HG03575 (cell line): ENCODE measurements at regions not wholly inside any gene's neighbourhood (a gene's known extent, or its start where the extent isn't known, plus 50 kb on each side); places are given as distances from the start of the nearest gene placed in this dataset.

ENCODE experiments used
- ATAC-seq: cut with Tn5 transposase; IDR thresholded peaks from one replicate; pipeline ENCODE4 v1.9.1; 2021; ENCODE audit not compliant: unreplicated experiment, insufficient number of reproducible peaks, low FRiP score; ENCODE audit errors: extremely low read depth

DNA sequence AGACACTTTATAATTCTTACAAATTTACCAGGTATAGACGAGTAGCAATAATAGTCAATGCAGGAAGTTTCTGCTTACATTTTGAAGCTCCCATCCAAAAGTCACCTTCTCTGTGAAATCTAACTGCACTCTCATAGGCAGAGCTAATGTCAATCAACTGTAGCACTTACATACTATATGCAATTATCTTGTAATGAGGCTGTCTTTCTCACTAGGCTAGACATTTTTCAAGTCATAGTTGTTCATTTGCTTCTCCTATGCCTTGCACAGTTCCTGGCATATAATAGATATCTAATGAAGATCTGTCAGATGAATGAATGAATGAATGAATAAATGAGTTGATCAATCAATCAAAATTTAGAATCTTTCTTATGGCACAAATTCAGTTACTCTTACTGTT, 273.0 kb upstream of the DAB1 start:
- ATAC-seq, result no peak

- ATAC-seq, result no peak
These were observed 272.2 kb upstream of the DAB1 start for GRCh38 chr1:57696043-57696442.

GRCh38 chr1:57686306-57686705, 262.4 kb upstream of the DAB1 start:
- no peak for ATAC-seq

DNA sequence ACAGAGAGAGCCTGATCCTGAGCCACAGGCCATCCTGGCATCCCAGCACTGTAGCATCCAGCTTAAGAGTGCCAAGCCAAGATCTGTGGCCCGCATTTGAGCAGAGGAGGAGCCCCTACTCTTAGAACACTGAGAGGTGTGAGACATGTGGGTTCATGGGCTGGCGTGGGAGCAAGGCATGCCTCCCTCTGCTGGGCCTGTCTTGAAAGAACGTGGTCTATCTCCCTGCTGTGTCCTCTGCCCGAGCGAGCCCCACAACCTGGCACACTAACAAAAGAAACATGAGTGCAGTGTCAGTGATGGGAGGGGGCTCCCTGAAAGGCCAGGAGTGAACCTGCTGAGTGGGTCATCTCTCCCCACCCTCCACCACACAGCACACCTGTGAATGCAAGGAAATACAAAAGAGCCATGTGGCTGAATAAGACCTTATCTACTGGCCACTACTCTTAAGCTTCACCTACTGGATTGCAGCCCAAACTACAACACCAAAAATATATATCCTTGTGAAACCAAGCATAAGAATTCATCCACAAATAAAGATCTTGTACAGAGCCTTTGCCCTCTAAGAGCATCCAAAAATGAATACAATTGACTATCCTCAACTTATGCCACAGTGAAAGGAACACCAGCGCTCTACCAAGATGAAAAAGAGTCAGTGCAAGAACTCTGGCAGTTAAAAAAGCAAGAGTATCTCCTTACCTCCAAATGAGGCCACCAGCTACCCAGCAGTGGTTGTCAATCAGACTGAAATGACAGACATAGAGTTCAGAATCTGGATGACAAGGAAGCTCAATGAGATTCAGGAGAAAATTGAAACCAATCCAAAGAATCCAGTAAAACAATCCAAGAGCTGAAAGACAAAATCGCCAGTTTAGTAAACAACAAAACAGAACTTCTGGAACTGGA, 259.4 kb upstream of the DAB1 start:
- ATAC-seq, result no peak

DNA sequence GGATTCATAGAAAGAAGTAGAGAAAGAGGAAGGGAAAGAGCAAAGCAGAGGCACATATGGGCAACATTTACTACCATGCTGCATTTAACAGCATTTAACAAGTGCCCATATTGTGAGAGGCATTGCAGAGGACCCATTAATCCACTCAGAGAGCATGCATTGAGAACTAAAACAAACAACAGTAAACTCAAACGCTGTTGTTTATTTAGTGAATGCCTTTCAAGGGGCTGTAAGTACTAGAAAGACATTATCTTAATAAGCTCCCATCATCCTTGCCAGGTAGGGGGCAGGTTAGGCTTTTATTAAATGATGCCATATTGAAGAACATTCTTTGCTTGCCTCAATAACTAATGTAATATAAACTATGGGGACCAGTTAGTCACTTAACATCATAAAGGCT, 254.3 kb upstream of the DAB1 start:
- ATAC-seq, result no peak

DNA sequence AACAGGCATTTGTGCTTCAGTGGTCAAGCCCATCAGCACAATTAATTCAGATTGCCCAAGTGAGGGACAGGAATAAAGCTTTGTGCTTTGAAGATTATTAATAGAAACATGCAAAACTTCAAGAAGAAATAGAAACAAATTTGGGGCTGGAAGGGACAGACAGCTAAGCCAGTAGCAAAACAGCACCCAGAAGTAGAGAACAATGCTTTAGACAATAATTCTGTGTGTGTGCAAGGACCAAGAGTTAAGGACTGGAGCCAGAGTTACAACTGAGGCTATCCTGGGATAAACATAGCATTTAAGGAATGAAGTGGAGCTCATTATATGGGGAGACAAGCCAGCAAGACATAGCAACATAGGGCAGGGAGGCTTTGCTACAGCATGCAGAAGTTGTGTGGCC, 251.9 kb upstream of the DAB1 start:
- no peak for ATAC-seq

- ATAC-seq, result no peak
These were observed 250.9 kb upstream of the DAB1 start for GRCh38 chr1:57674801-57675200.

GRCh38 chr1:57672346-57673140, 248.7 kb upstream of the DAB1 start:
- ATAC-seq, result no peak

DNA sequence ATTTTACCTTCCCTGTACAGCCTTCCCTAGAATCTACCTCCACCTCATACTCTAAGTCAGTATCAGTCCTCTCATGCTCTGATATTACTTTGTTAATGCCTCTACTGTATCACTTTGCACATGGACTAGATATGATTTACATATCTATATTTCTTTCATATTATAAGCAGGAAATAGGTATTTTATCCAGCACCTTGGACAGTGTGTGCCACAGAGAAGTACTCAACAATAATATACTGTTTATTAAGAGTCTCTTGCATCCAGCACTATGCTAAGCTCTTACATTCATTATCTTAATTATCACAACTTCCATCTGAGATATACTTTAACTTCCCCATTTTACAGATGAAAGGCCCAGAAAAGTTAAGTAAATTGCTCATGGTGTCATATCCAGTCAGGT, 247.9 kb upstream of the DAB1 start:
- ATAC-seq, result no peak

DNA sequence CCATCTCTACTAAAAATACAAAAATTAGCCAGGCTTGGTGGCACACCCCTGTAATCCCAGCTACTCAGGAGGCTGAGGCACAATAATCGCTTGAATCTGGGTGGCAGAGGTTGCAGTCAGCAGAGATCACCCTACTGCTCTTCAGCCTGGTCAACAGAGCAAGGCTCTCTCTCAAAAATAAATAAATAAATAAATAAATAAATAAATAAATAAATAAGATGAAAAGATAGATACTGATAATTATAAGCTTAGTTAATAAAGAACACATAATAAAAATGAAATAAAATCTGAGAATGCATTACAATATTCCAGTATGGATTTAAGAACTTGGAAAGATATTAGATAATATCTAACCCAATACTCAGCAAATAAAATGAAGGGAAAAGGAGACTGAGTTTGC, 235.9 kb upstream of the DAB1 start:
- ATAC-seq, result no peak

- ATAC-seq, result no peak
These were observed 231.3 kb upstream of the DAB1 start for GRCh38 chr1:57655161-57655560.

- ATAC-seq, result no peak
These were observed 220.8 kb upstream of the DAB1 start for GRCh38 chr1:57644667-57645066.

DNA sequence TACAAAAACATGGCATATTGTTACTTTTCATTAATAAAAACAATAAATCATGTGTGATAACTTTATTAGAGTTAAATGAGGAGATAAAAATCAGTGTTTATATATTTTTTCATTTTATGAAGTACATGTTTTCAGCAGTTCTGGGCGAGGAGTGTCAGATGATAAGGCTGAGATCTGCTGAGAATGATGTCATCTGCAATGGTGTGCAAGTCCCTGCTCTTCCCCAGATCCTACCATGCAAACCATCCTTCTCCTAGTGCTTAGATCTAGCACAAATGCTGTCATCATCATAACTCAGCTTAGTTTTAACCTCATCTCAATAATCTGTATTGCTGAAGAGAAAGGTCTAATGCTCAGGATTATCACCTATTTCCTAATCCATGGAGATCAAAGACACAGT, 214.4 kb upstream of the DAB1 start:
- no peak for ATAC-seq

DNA sequence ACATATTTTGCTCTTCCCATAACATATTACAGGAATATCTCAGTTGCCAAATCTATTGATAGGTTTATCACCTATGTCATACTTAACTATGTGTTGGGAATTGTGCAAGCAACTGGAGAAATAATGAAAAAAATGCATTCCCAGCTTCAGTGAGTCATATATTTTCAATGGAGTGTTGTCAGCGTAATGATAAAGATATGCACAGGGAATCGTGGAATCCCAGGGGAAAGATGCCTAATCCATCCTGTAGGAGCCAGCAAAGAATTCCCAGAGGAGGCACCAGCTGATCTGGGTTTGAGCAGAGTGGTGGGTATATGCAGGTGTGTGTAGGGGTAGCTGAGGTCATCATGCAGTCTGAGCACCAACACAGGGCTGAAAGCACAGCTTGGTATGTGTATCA, 213.3 kb upstream of the DAB1 start:
- no peak for ATAC-seq

DNA sequence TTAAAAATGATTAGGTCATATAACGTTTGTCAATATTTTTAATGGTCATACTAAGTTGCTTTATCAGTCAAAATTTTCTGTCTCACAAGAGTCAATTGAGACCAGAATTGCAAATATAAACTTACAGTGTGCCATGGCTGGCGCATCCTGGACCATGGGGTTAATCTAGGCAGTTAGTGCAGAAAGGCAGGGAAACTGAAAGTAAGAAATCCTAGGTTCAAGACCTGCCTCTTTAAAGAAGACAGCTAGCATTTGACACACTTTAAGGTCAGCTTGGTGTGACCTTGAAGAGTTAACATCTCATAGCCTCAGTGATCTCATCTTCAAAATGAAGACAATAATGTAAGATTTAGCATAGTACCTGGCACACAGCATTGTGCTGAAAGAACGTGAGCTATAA, 210.0 kb upstream of the DAB1 start:
- no peak for ATAC-seq

DNA sequence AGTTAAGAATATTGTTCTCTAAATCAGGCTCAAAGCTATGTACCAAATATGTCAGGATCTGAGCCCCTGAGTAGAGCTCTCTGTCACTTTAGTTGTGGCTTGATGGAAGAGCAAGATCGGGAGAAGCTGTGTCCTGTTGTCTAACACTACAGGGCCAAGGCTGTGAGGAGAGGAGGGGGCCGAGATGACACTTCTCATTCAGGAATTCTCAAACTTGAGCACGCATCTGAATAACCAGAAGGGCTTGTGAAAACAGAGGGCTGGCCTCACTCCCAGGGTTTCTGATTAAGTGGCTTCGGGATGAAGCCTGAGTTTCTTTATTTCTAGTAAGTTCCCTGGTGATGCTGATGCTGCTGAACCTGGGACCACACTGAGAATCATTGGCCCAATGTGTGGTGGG, 209.2 kb upstream of the DAB1 start:
- ATAC-seq, result no peak

DNA sequence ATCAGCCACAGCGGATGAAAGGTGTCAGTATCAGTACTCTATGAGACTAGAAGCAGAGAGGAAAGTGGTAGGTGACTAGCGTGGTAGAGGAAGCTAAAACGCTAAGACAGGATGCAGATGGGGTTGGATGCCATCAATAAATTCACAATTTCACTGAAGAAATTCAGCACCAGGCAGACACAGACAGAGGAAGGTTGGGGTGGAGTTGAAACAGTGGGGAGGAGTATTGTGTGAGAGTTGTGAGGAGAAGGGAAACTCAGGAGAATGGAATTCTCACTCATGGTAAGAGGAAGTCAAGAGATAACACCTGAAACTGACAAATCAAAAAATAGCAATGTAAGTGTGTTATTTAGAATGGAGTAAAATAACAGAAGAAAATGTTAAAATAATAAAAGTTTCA, 208.5 kb upstream of the DAB1 start:
- ATAC-seq, result no peak

GRCh38 chr1:57627612-57628011, 203.8 kb upstream of the DAB1 start:
- no peak for ATAC-seq

DNA sequence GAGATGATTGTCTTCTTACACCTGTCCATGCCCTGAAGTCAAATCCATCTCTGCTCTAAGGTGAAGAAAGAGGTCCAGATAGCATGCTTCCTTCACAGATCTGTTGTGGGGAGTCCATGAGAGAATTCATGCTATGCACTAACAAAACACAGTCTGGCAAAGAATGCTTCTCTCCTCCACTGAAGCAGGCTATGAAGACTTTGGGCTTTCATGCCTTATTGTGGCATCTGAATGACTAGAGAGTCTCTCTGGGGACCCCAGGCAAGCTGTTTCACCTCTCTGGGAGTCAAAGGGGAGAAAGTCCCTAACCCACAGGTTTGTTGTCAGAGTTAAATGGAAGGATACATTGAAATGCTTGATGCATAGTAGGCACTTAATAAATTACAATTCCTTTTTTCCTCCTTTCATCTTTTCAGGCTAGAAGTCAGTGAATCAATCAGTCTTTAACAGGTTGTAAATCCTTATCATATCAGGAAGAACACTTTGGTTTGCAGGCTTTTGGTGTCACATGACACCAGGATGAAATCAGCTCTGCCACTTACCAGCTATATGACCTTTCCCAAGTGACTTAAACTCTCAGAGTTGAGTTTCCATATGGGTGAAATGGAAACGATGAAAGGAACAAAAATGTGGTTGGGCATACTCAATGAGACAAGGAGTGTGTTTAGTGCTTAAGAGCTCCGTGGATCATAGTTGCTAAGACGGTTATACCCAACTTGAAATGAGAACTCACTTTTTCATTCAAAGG, 200.1 kb upstream of the DAB1 start:
- ATAC-seq, result no peak
